GM23338 (cell line): ENCODE measurements at regions not wholly inside any gene's neighbourhood (a gene's known extent, or its start where the extent isn't known, plus 50 kb on each side); places are given as distances from the start of the nearest gene placed in this dataset.

Experiments used
- ATAC-seq: fragments of 200-7000 bp; cut with Tn5 transposase; 3 replicates; pipeline ENCODE4 v1.9.1; 2020
- DNase-seq: peaks from one replicate; pipeline ENCODE4 v3.0.0-alpha.2; 2015; ENCODE audit warnings: low spot score
- H2AFZ ChIP-seq: fragments of 200-600 bp; sonication (generic); 2 replicates; pipeline ENCODE4 v1.8.0; 2016; ENCODE audit warnings: antibody characterized with exemption, mild to moderate bottlenecking, moderate library complexity
- H3F3A ChIP-seq: fragments of 200-600 bp; sonication (generic); replicated peaks from 2 replicates; pipeline ENCODE4 v1.8.0; 2017; ENCODE audit warnings: antibody characterized with exemption, mixed run types, low read depth
- H3K27ac ChIP-seq: fragments of 200-600 bp; sonication (generic); 2 replicates; pipeline ENCODE4 v1.6.1; 2016; ENCODE audit warnings: low read depth
- H3K27me3 ChIP-seq: fragments of 200-600 bp; sonication (generic); 2 replicates; pipeline ENCODE4 v1.8.0; 2016; ENCODE audit warnings: mild to moderate bottlenecking, mixed run types, moderate library complexity; ENCODE audit not compliant: insufficient read depth
- H3K36me3 ChIP-seq: fragments of 200-600 bp; sonication (generic); 2 replicates; pipeline ENCODE4 v1.8.0; 2016; ENCODE audit warnings: mild to moderate bottlenecking; ENCODE audit not compliant: insufficient read depth
- H3K4me1 ChIP-seq: fragments of 200-600 bp; sonication (generic); 2 replicates; pipeline ENCODE4 v1.8.0; 2016; ENCODE audit warnings: mild to moderate bottlenecking, moderate library complexity; ENCODE audit not compliant: insufficient read depth
- H3K4me2 ChIP-seq: fragments of 200-600 bp; sonication (generic); 2 replicates; pipeline ENCODE4 v1.7.1; 2017; ENCODE audit warnings: mixed run types
- H3K4me3 ChIP-seq: fragments of 200-600 bp; sonication (generic); 2 replicates; pipeline ENCODE4 v1.6.1; 2016; ENCODE audit warnings: mixed run types
- H3K79me2 ChIP-seq: fragments of 200-600 bp; sonication (generic); replicated peaks from 2 replicates; pipeline ENCODE4 v1.8.0; 2017; ENCODE audit warnings: mild to moderate bottlenecking; ENCODE audit not compliant: insufficient read depth
- H3K9me2 ChIP-seq: fragments of 200-600 bp; sonication (generic); 2 replicates; pipeline ENCODE4 v1.8.0; 2017; ENCODE audit not compliant: insufficient read depth
- H4K20me1 ChIP-seq: fragments of 200-600 bp; sonication (generic); replicated peaks from 2 replicates; pipeline ENCODE4 v1.8.0; 2017; ENCODE audit warnings: mild to moderate bottlenecking; ENCODE audit not compliant: insufficient read depth
- H3K27ac Mint-ChIP-seq: 2 replicates; pipeline ENCODE4 v1.8.0; 2020; ENCODE audit warnings: inconsistent platforms, mild to moderate bottlenecking, moderate library complexity, mixed read lengths
- H3K27me3 Mint-ChIP-seq: 3 replicates; pipeline ENCODE4 v1.8.0; 2022; ENCODE audit warnings: low read depth, mild to moderate bottlenecking, moderate library complexity, mixed read lengths, inconsistent platforms; ENCODE audit not compliant: insufficient read depth, poor library complexity
- H3K36me3 Mint-ChIP-seq: 3 replicates; pipeline ENCODE4 v1.8.0; 2021; ENCODE audit warnings: low read depth, mild to moderate bottlenecking, inconsistent platforms, moderate library complexity, mixed read lengths
- H3K4me1 Mint-ChIP-seq: 3 replicates; pipeline ENCODE4 v1.8.0; 2020; ENCODE audit warnings: mild to moderate bottlenecking, inconsistent platforms, mixed read lengths
- H3K4me3 Mint-ChIP-seq: 3 replicates; pipeline ENCODE4 v1.8.0; 2021; ENCODE audit warnings: moderate library complexity, mild to moderate bottlenecking, inconsistent platforms, mixed read lengths
- H3K9me3 Mint-ChIP-seq: 3 replicates; pipeline ENCODE4 v1.8.0; 2020; ENCODE audit warnings: moderate library complexity, mild to moderate bottlenecking, inconsistent platforms, mixed read lengths
- CREB1 ChIP-seq: fragments of 250-450 bp; sonication (Bioruptor Pico); IDR thresholded peaks from 2 replicates; pipeline ENCODE4 v1.5.0; 2020; ENCODE audit warnings: low read depth, mild to moderate bottlenecking, moderate library complexity
- CTCF ChIP-seq, 2 experiments: fragments of 200-600 bp in 1 of 2; sonication (generic) in 1 of 2; conservative IDR thresholded peaks; 2 replicates each; pipeline versions ENCODE4 v1.5.1 to v1.6.1; 2016 to 2017; ENCODE audit warnings: antibody characterized with exemption in 2 of 2, low read depth in 2 of 2, mild to moderate bottlenecking in 2 of 2, moderate library complexity in 1 of 2
- EZH2 ChIP-seq: fragments of 200-600 bp; sonication (generic); IDR thresholded peaks from one replicate; pipeline ENCODE4 v1.8.0; 2017; ENCODE audit warnings: antibody characterized with exemption, mild to moderate bottlenecking, low read depth; ENCODE audit not compliant: unreplicated experiment
- JUNB ChIP-seq: IDR thresholded peaks from one replicate; pipeline ENCODE4 v1.6.1; 2016; ENCODE audit warnings: antibody characterized with exemption; ENCODE audit not compliant: unreplicated experiment
- NANOG ChIP-seq: IDR thresholded peaks from 2 replicates; pipeline ENCODE4 v1.6.1; 2016; ENCODE audit warnings: antibody characterized with exemption, borderline replicate concordance
- ZNF114 ChIP-seq: fragments of 250-450 bp; sonication (Bioruptor Pico); IDR thresholded peaks from 2 replicates; pipeline ENCODE4 v1.5.0; 2020; ENCODE audit warnings: mild to moderate bottlenecking, moderate library complexity
- ZNF331 ChIP-seq: fragments of 250-450 bp; sonication (Bioruptor Pico); IDR thresholded peaks from 2 replicates; pipeline ENCODE4 v1.5.0; 2020; ENCODE audit warnings: low read depth, mild to moderate bottlenecking, moderate library complexity
- TF ChIP-seq, protein P1 (sequence below): IDR thresholded peaks from 2 replicates; pipeline ENCODE4 v1.6.1; 2016; ENCODE audit warnings: antibody characterized with exemption
- TF ChIP-seq, protein P2 (sequence below): IDR thresholded peaks from one replicate; pipeline ENCODE4 v1.6.1; 2018; ENCODE audit warnings: antibody characterized with exemption; ENCODE audit not compliant: unreplicated experiment
- TF ChIP-seq, protein P3 (sequence below): fragments of 250-450 bp; sonication (Bioruptor Pico); IDR thresholded peaks from 2 replicates; pipeline ENCODE4 v1.5.0; 2020; ENCODE audit warnings: mild to moderate bottlenecking, moderate library complexity

DNA sequence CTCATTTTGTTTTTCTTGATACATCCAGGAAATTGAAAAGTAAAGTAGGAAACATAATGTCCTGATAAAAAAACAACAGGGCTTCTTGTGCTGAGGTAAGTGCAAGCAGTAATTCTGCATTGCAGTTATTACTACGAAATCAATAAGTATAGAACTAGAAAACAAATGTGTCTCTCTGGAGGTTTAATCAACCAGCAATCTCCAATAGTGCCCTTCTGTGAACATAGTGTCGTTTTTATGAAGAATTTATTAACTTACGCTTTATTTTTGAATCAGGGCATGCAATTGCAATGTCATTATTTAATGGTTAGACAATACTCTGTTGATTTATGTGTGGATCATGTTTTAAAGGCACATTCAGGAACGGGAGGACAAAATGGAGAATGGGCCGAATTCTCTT lies 494.1 kb upstream of the NOVA1 start:
- Histone ChIP-seq H3K9me2 (no peaks in the 10 kb centered on the region), H4K20me1 (no peaks in the 10 kb centered on the region), H3K27me3 (no peaks in the 10 kb centered on the region), H3K36me3 (no peaks in the 10 kb centered on the region), H2AFZ (no peak overlapping the region), H3K4me3 (no peak overlapping the region), H3K4me2 (no peak overlapping the region), H3K79me2 (no peaks in the 10 kb centered on the region), H3K27ac (no peak overlapping the region), H3F3A (no peaks in the 10 kb centered on the region), H3K4me1 (no peaks in the 10 kb centered on the region; the same call in 1 of the 2 replicates)
- TF ChIP-seq CTCF (conservative IDR thresholded peaks at IDR 0.05; ENCODE audit: low read depth in 2 of 2) (no peak), ZNF331 (CRISPR knock-in tag) (no peak), ZNF114 (no peak), NANOG (no peak), JUNB (no peak), CREB1 (no peak), EZH2 (no peak)
- TF ChIP-seq, protein P1, sequence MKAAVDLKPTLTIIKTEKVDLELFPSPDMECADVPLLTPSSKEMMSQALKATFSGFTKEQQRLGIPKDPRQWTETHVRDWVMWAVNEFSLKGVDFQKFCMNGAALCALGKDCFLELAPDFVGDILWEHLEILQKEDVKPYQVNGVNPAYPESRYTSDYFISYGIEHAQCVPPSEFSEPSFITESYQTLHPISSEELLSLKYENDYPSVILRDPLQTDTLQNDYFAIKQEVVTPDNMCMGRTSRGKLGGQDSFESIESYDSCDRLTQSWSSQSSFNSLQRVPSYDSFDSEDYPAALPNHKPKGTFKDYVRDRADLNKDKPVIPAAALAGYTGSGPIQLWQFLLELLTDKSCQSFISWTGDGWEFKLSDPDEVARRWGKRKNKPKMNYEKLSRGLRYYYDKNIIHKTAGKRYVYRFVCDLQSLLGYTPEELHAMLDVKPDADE, result no peak
- TF ChIP-seq, protein P2, sequence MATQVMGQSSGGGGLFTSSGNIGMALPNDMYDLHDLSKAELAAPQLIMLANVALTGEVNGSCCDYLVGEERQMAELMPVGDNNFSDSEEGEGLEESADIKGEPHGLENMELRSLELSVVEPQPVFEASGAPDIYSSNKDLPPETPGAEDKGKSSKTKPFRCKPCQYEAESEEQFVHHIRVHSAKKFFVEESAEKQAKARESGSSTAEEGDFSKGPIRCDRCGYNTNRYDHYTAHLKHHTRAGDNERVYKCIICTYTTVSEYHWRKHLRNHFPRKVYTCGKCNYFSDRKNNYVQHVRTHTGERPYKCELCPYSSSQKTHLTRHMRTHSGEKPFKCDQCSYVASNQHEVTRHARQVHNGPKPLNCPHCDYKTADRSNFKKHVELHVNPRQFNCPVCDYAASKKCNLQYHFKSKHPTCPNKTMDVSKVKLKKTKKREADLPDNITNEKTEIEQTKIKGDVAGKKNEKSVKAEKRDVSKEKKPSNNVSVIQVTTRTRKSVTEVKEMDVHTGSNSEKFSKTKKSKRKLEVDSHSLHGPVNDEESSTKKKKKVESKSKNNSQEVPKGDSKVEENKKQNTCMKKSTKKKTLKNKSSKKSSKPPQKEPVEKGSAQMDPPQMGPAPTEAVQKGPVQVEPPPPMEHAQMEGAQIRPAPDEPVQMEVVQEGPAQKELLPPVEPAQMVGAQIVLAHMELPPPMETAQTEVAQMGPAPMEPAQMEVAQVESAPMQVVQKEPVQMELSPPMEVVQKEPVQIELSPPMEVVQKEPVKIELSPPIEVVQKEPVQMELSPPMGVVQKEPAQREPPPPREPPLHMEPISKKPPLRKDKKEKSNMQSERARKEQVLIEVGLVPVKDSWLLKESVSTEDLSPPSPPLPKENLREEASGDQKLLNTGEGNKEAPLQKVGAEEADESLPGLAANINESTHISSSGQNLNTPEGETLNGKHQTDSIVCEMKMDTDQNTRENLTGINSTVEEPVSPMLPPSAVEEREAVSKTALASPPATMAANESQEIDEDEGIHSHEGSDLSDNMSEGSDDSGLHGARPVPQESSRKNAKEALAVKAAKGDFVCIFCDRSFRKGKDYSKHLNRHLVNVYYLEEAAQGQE, result no peak
- TF ChIP-seq, protein P3, sequence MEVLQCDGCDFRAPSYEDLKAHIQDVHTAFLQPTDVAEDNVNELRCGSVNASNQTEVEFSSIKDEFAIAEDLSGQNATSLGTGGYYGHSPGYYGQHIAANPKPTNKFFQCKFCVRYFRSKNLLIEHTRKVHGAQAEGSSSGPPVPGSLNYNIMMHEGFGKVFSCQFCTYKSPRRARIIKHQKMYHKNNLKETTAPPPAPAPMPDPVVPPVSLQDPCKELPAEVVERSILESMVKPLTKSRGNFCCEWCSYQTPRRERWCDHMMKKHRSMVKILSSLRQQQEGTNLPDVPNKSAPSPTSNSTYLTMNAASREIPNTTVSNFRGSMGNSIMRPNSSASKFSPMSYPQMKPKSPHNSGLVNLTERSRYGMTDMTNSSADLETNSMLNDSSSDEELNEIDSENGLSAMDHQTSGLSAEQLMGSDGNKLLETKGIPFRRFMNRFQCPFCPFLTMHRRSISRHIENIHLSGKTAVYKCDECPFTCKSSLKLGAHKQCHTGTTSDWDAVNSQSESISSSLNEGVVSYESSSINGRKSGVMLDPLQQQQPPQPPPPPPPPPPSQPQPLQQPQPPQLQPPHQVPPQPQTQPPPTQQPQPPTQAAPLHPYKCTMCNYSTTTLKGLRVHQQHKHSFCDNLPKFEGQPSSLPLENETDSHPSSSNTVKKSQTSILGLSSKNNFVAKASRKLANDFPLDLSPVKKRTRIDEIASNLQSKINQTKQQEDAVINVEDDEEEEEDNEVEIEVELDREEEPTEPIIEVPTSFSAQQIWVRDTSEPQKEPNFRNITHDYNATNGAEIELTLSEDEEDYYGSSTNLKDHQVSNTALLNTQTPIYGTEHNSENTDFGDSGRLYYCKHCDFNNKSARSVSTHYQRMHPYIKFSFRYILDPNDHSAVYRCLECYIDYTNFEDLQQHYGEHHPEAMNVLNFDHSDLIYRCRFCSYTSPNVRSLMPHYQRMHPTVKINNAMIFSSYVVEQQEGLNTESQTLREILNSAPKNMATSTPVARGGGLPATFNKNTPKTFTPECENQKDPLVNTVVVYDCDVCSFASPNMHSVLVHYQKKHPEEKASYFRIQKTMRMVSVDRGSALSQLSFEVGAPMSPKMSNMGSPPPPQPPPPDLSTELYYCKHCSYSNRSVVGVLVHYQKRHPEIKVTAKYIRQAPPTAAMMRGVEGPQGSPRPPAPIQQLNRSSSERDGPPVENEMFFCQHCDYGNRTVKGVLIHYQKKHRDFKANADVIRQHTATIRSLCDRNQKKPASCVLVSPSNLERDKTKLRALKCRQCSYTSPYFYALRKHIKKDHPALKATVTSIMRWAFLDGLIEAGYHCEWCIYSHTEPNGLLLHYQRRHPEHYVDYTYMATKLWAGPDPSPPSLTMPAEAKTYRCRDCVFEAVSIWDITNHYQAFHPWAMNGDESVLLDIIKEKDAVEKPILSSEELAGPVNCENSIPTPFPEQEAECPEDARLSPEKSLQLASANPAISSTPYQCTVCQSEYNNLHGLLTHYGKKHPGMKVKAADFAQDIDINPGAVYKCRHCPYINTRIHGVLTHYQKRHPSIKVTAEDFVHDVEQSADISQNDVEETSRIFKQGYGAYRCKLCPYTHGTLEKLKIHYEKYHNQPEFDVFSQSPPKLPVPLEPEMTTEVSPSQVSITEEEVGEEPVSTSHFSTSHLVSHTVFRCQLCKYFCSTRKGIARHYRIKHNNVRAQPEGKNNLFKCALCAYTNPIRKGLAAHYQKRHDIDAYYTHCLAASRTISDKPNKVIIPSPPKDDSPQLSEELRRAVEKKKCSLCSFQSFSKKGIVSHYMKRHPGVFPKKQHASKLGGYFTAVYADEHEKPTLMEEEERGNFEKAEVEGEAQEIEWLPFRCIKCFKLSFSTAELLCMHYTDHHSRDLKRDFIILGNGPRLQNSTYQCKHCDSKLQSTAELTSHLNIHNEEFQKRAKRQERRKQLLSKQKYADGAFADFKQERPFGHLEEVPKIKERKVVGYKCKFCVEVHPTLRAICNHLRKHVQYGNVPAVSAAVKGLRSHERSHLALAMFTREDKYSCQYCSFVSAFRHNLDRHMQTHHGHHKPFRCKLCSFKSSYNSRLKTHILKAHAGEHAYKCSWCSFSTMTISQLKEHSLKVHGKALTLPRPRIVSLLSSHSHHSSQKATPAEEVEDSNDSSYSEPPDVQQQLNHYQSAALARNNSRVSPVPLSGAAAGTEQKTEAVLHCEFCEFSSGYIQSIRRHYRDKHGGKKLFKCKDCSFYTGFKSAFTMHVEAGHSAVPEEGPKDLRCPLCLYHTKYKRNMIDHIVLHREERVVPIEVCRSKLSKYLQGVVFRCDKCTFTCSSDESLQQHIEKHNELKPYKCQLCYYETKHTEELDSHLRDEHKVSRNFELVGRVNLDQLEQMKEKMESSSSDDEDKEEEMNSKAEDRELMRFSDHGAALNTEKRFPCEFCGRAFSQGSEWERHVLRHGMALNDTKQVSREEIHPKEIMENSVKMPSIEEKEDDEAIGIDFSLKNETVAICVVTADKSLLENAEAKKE (CRISPR knock-in tag), result no peak
- Mint-ChIP-seq H3K27me3 (no peaks in the 10 kb centered on the region), H3K9me3 (no peaks in the 10 kb centered on the region), H3K27ac (no peak overlapping the region), H3K4me1 (0 out of 3 replicates have a peak, but pooled peaks cover 4% of the 10 kb centered on the region), H3K4me3 (no peak overlapping the region), H3K36me3 (no peaks in the 10 kb centered on the region)
- ATAC-seq, result no peak
- DNase-seq, result no peak
